ENCODE measurements at regions not wholly inside any gene's neighbourhood (a gene's known extent, or its start where the extent isn't known, plus 50 kb on each side); places are given as distances from the start of the nearest gene placed in this dataset.

- no peak for TF ChIP-seq CTCF (IDR thresholded peaks at IDR 0.05)
- peaks cover 9% of the 10 kb centered on the region in 2 donors for H3K27me3 Mint-ChIP-seq (ENCODE audit: low read depth in 2 of 2)
- intact Hi-C loops (cut with micrococcal nuclease), result no loop called here
Measured at GRCh38 chr11:112583261-112583893, 322.7 kb upstream of the PLET1 start.

DNA sequence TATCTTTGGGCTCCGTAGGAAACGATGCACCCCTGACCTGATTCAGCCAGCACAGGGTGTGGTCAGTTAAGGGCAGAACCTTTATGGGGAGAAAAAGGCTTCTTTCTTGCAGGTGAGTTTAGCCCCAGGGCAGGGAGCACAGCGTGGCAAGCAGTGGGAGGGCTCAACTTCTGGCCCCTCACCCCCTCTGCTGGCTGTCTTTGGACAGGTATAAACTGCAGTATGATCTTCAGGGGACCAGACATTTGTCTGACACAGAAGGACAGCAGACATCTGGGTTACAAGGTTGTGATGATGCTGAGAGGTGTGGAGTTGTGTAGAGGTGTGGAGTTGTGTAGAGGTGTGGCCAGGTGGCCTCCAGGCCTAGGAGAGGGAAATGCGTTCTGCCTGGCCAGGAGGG is 324.0 kb upstream of the PLET1 start:
- Histone ChIP-seq H3K4me1 (ENCODE audit: control insufficient read depth, insufficient read depth, low read length) (no peaks in the 10 kb centered on the region), H3K27ac (ENCODE audit: low read length) (no peak overlapping the region), H3K9me3 (ENCODE audit: control insufficient read depth, insufficient read depth, low read length) (no peaks in the 10 kb centered on the region), H3K27me3 (ENCODE audit: control insufficient read depth, insufficient read depth, low read length) (no peaks in the 10 kb centered on the region), H3K36me3 (ENCODE audit: control insufficient read depth, insufficient read depth, low read length) (no peaks in the 10 kb centered on the region), H3K4me3 (ENCODE audit: low read length) (no peak overlapping the region)
- DNase-seq, result peak in 1 of 2 donors; percentile 21
- intact Hi-C loops (cut with micrococcal nuclease), result loop anchor here (5.0 kb wide), 1 partner anchor 948 kb away; no protein-coding TSS in a partner anchor
- peaks cover 9% of the 10 kb centered on the region in 2 donors for H3K27me3 Mint-ChIP-seq (ENCODE audit: low read depth in 2 of 2)
- 75% methylated on average over 4 of the region's 4 CpGs for WGBS (ENCODE audit: insufficient coverage)
- no peak overlapping the region for H3K4me3 Mint-ChIP-seq
- ATAC-seq, result no peak
- TF ChIP-seq CTCF (IDR thresholded peaks at IDR 0.05), result no peak
- no peaks in the 10 kb centered on the region for H3K9me3 Mint-ChIP-seq
- H3K27ac Mint-ChIP-seq, result no peak overlapping the region
- no peaks in the 10 kb centered on the region for H3K4me1 Mint-ChIP-seq
- H3K36me3 Mint-ChIP-seq, result no peaks in the 10 kb centered on the region

More at GRCh38 chr11:112583261-112583893, 322.7 kb upstream of the PLET1 start:
- Histone ChIP-seq H3K4me3 (ENCODE audit: low read length) (no peak overlapping the region), H3K9me3 (ENCODE audit: control insufficient read depth, insufficient read depth, low read length) (no peaks in the 10 kb centered on the region), H3K36me3 (ENCODE audit: control insufficient read depth, insufficient read depth, low read length) (no peaks in the 10 kb centered on the region), H3K4me1 (ENCODE audit: control insufficient read depth, insufficient read depth, low read length) (no peaks in the 10 kb centered on the region), H3K27ac (ENCODE audit: low read length) (no peak overlapping the region), H3K27me3 (ENCODE audit: control insufficient read depth, insufficient read depth, low read length) (no peaks in the 10 kb centered on the region)
- Mint-ChIP-seq H3K4me1 (no peaks in the 10 kb centered on the region), H3K36me3 (no peaks in the 10 kb centered on the region), H3K9me3 (no peaks in the 10 kb centered on the region), H3K4me3 (no peak overlapping the region), H3K27ac (no peak overlapping the region)
- no peak for DNase-seq
- ATAC-seq, result no peak
- WGBS (ENCODE audit: insufficient coverage), result 44% methylated on average over 6 of the region's 8 CpGs

DNA sequence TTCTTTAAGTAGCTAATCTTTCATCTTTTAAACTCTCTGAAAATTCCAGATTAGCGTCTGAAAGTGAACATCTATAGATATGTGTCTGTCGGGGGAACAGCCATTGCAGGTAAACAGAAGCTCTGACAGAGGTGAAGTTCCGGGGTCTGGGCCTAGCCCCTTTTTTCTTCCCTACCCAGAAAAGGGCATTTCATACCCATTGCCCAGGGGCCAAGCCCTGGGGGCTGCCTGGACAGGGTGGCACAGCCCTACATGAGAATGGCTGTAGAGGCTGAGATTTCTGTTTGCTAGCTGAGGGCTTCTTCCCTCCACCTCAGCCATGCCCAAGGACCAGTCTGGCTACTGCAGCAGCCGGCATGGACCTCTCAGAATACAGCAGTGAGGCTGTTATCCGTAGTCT is 327.0 kb upstream of the PLET1 start:
- no peak overlapping the region for H3K27ac ChIP-seq (ENCODE audit: low read length)
- no peaks in the 10 kb centered on the region for H3K4me1 ChIP-seq (ENCODE audit: control insufficient read depth, insufficient read depth, low read length)
- H3K4me3 ChIP-seq (ENCODE audit: low read length), result no peak overlapping the region
- H3K27me3 Mint-ChIP-seq (ENCODE audit: low read depth in 2 of 2), result peaks cover 9% of the 10 kb centered on the region in 2 donors
- H3K27ac Mint-ChIP-seq, result no peak overlapping the region
- no peak for ATAC-seq
- TF ChIP-seq CTCF (IDR thresholded peaks at IDR 0.05), result no peak
- H3K9me3 ChIP-seq (ENCODE audit: control insufficient read depth, insufficient read depth, low read length), result no peaks in the 10 kb centered on the region
- H3K4me1 Mint-ChIP-seq, result no peaks in the 10 kb centered on the region
- no peaks in the 10 kb centered on the region for H3K9me3 Mint-ChIP-seq
- 83% methylated on average over 5 of the region's 5 CpGs for WGBS (ENCODE audit: insufficient coverage)
- H3K36me3 Mint-ChIP-seq, result no peaks in the 10 kb centered on the region
- intact Hi-C loops (cut with micrococcal nuclease), result loop anchor here (1.0 to 5.0 kb wide), 3 partner anchors 527 to 945 kb away; no protein-coding TSS in a partner anchor
- H3K36me3 ChIP-seq (ENCODE audit: control insufficient read depth, insufficient read depth, low read length), result no peaks in the 10 kb centered on the region
- no peak for DNase-seq
- no peaks in the 10 kb centered on the region for H3K27me3 ChIP-seq (ENCODE audit: control insufficient read depth, insufficient read depth, low read length)
- no peak overlapping the region for H3K4me3 Mint-ChIP-seq

DNA sequence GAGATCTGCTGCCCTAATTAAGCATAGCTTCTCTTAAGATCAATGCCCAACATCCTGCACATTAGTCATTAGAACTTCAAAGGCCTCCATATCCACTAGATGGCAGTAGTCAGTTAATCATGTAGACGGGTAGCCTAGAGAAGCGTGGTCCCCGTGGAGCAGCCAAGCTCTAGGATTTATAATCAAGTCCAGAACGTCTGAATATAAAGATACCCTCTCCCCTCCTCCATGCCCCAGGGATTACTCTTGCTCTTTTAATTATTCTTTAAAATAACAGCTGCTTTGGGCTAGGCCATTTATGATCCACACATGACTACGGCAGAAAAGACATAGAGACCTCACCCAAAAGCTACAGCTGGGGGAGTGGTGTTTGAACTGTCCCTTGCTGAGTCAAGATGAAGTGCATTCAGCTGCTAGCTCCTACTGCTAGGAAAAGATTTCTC is 327.6 kb upstream of the PLET1 start:
- Histone ChIP-seq H3K27me3 (ENCODE audit: control insufficient read depth, insufficient read depth, low read length) (no peaks in the 10 kb centered on the region), H3K27ac (ENCODE audit: low read length) (no peak overlapping the region), H3K4me1 (ENCODE audit: control insufficient read depth, insufficient read depth, low read length) (no peaks in the 10 kb centered on the region), H3K9me3 (ENCODE audit: control insufficient read depth, insufficient read depth, low read length) (no peaks in the 10 kb centered on the region), H3K36me3 (ENCODE audit: control insufficient read depth, insufficient read depth, low read length) (no peaks in the 10 kb centered on the region), H3K4me3 (ENCODE audit: low read length) (no peak overlapping the region)
- peaks cover 9% of the 10 kb centered on the region in 2 donors for H3K27me3 Mint-ChIP-seq (ENCODE audit: low read depth in 2 of 2)
- peak; percentile 61 to 93 (median 68) for ATAC-seq
- no peak overlapping the region for H3K27ac Mint-ChIP-seq
- no peaks in the 10 kb centered on the region for H3K36me3 Mint-ChIP-seq
- H3K4me1 Mint-ChIP-seq, result no peaks in the 10 kb centered on the region
- WGBS (ENCODE audit: insufficient coverage), result 17% methylated on average over 5 of the region's 5 CpGs
- DNase-seq, result peak in 1 of 2 donors; percentile 72
- H3K4me3 Mint-ChIP-seq, result no peak overlapping the region
- intact Hi-C loops (cut with micrococcal nuclease), result loop anchor here (1.0 to 5.0 kb wide), 3 partner anchors 526 to 944 kb away; no protein-coding TSS in a partner anchor
- H3K9me3 Mint-ChIP-seq, result no peaks in the 10 kb centered on the region
- peak; percentile 78 for TF ChIP-seq CTCF (IDR thresholded peaks at IDR 0.05)

Measured in natural killer cell (primary cell).